ENCODE measurements at regions not wholly inside any gene's neighbourhood (a gene's known extent, or its start where the extent isn't known, plus 50 kb on each side); places are given as distances from the start of the nearest gene placed in this dataset.

DNA sequence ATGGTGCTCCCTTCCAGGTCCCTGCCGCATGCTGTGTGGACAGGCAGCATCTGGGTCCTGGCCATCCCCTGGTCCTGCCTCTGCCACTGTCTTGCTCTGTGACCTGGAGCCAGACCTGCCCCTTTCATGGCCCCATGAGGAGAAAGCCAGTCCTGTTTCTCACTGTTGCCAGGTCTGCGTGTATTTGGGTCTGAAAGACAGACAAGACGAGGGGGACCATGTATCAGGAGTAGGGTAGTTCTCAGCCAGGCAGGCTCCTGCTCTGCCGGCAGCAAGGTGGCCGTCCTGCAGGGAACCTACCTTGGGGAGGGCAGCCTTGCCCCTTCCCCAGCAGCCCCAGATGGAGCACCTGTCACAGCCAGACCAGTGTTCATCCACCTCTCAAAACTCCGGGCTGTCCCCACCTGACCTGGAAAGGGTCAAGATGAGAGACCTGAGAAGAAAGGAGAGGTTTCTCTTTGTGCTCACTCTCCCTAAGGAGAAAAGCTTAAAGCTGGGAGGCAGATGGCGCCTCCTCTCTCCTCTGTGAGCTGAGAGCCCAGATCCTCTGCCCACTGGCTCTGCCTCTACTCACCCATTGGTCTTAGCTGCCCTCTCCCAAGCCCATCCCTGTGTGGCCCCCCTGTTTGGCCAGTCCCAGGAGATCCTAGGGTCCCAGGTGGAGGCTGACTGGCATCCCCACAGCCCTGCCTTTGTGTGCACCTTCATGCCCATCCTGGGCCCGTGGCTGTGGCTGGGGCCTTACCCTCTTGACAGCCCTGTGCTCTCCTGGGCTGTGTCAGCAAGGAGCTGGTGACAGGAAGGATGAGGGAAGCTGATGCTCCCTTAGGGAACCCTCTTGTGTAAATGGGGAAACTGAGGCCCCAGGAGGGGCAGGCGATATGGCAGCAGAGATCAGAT is 116.1 kb upstream of the PCBD1 start:
- TF ChIP-seq, protein P1, sequence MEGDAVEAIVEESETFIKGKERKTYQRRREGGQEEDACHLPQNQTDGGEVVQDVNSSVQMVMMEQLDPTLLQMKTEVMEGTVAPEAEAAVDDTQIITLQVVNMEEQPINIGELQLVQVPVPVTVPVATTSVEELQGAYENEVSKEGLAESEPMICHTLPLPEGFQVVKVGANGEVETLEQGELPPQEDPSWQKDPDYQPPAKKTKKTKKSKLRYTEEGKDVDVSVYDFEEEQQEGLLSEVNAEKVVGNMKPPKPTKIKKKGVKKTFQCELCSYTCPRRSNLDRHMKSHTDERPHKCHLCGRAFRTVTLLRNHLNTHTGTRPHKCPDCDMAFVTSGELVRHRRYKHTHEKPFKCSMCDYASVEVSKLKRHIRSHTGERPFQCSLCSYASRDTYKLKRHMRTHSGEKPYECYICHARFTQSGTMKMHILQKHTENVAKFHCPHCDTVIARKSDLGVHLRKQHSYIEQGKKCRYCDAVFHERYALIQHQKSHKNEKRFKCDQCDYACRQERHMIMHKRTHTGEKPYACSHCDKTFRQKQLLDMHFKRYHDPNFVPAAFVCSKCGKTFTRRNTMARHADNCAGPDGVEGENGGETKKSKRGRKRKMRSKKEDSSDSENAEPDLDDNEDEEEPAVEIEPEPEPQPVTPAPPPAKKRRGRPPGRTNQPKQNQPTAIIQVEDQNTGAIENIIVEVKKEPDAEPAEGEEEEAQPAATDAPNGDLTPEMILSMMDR (IDR thresholded peaks at IDR 0.05): no peak
- Mint-ChIP-seq H3K9me3 (ENCODE audit: unreplicated experiment) (no peaks in the 10 kb centered on the region), H3K27ac (ENCODE audit: unreplicated experiment) (no peak overlapping the region), H3K27me3 (ENCODE audit: unreplicated experiment) (peaks cover 45% of the 10 kb centered on the region), H3K36me3 (ENCODE audit: unreplicated experiment) (no peaks in the 10 kb centered on the region), H3K4me3 (ENCODE audit: unreplicated experiment) (no peak overlapping the region), H3K4me1 (ENCODE audit: unreplicated experiment) (no peaks in the 10 kb centered on the region)
- no peak for DNase-seq (ENCODE audit: extremely low spot score, unreplicated experiment)

DNA sequence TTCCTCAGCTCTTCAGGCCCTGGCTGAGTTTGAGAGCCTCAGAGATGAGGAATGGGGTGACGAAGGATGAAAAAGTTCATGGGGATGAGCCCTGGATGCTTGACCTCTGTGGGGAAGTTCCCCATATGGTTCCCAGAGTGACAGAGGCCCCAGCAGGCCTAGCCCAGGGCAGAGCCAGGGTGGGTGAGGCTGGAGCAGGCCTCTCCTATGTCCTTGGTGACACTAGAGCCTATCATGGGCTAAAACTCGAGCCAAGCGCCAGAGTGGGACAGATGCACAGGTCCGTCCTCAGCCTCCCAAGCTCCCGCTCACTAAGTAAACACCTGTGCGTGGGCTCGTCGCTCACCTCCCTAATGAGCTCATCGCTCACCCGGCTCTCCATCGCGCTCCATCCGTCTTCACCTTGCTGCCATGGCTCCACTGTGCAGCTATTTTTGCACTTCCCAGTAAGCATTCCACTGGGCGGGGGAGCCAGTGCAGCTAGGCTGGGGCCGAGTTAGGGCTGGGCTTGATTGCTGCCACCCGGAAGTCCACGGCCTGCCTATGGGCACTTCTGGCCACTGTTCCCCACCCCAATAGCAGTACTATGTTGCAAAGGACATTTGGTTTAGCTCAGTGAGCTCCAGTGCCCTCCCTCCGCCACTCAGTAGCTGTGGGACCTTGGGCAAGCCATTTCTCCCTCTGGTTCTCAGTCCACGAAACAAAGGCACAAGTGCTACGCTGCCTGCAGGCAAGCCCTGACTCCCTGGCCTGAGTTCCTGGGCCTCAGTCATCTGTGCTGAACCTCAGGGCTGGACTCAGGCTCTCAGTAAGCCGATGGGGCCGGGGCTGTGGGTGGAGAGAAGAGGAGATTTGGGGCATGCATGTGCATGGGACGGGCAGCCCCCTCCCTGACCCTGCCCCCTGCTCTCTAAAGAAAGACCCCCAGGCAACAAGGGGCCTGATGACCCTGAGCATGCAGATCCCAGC is 117.3 kb upstream of the PCBD1 start:
- TF ChIP-seq, protein P1 (IDR thresholded peaks at IDR 0.05): no peak

DNA sequence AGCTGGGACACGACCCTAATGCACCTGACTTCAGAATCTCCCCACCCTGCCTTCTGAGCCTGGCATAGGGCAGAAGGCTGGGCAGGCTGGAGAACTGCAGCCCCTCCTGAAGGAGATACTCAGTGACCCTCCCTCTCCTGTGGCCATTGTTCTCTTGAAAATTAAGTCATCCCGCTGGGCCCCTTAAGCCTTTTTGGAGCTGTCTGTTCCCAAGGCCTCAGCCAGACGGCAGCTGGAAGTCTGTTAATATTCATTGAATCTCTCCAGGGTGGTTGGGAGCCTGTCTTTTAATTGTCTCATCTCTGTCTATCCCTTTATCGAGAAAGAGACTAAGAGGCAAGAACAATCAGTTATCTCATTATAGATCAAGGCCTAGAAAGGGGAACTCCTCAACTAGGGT is 118.1 kb upstream of the PCBD1 start:
- Mint-ChIP-seq H3K36me3 (ENCODE audit: unreplicated experiment) (no peaks in the 10 kb centered on the region), H3K27me3 (ENCODE audit: unreplicated experiment) (peaks cover 42% of the 10 kb centered on the region), H3K4me1 (ENCODE audit: unreplicated experiment) (no peaks in the 10 kb centered on the region), H3K4me3 (ENCODE audit: unreplicated experiment) (no peak overlapping the region), H3K9me3 (ENCODE audit: unreplicated experiment) (no peaks in the 10 kb centered on the region), H3K27ac (ENCODE audit: unreplicated experiment) (no peak overlapping the region)
- TF ChIP-seq, protein P1 (IDR thresholded peaks at IDR 0.05): no peak
- no peak for DNase-seq (ENCODE audit: extremely low spot score, unreplicated experiment)

More for the DNA sequence above, 117.3 kb upstream of the PCBD1 start:
- no peak overlapping the region for H3K27ac Mint-ChIP-seq (ENCODE audit: unreplicated experiment)
- no peaks in the 10 kb centered on the region for H3K4me1 Mint-ChIP-seq (ENCODE audit: unreplicated experiment)
- H3K9me3 Mint-ChIP-seq (ENCODE audit: unreplicated experiment): no peaks in the 10 kb centered on the region
- no peak overlapping the region for H3K4me3 Mint-ChIP-seq (ENCODE audit: unreplicated experiment)
- H3K36me3 Mint-ChIP-seq (ENCODE audit: unreplicated experiment): no peaks in the 10 kb centered on the region
- peaks cover 45% of the 10 kb centered on the region for H3K27me3 Mint-ChIP-seq (ENCODE audit: unreplicated experiment)
- no peak for DNase-seq (ENCODE audit: extremely low spot score, unreplicated experiment)

DNA sequence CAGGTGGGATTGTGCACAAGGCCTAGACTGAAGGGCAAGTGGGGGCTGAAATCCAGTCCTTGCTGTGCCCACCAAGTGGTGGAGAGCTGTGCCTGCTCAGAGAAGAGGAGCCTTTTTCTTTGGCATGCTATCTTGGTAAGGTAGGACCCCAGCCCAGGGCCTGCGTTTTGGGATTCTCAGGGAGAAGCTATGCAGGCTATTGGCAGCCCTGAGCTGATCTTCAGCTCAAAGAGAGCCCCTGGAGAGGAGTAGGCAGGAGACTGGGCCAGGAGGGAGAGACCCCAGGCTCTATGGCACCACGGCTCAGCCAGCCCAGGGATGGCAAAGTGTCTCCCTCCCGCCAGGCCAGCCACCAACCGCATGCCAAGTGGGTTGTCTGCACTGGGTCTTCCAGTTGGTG is 119.2 kb upstream of the PCBD1 start:
- H3K36me3 Mint-ChIP-seq (ENCODE audit: unreplicated experiment): no peaks in the 10 kb centered on the region
- DNase-seq (ENCODE audit: extremely low spot score, unreplicated experiment): no peak

More for the DNA sequence above, 119.2 kb upstream of the PCBD1 start:
- no peak overlapping the region for H3K27ac Mint-ChIP-seq (ENCODE audit: unreplicated experiment)
- H3K4me3 Mint-ChIP-seq (ENCODE audit: unreplicated experiment): no peak overlapping the region
- H3K27me3 Mint-ChIP-seq (ENCODE audit: unreplicated experiment): peaks cover 39% of the 10 kb centered on the region
- no peaks in the 10 kb centered on the region for H3K9me3 Mint-ChIP-seq (ENCODE audit: unreplicated experiment)
- TF ChIP-seq, protein P1 (IDR thresholded peaks at IDR 0.05): no peak
- no peaks in the 10 kb centered on the region for H3K4me1 Mint-ChIP-seq (ENCODE audit: unreplicated experiment)

Data from osteocyte (in vitro differentiated cells).